ENCODE measurements at regions not wholly inside any gene's neighbourhood (a gene's known extent, or its start where the extent isn't known, plus 50 kb on each side); places are given as distances from the start of the nearest gene placed in this dataset.
A peak's percentile ranks its signal among the peaks of the same experiment; 100 is the strongest.
"Not testable (repeated sequence)": the region's sequence is repeated elsewhere in the genome, so short reads cannot be mapped to it uniquely, and the experiment has no call there.

DNA sequence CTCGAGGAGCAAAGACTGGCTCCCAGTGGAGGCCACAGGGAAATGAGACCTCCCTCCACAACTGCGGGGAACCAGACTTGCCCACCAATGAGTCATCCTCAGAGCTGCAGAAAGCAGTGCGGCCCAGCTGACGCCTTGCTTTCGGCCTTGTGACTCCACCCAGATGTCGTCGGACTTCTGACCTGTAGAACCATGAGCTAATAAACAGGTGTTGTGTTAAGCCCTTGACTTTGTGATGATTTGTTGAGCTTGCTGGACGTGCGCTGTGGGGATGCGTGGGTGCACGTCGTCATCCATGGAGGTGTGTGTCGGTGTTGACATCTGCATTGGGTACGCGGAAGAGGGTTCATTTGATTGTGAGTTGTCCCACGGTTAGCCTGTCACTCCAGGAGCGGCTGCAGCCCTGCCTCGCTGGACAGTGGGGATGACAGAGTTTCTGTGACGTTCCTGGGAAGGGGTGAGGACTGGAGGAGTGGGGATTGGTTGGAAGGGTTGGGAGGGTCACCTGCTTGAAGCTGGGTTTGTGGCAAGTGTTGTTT, 154.1 kb downstream of the SH3BP4 start:
- DNase-seq, result no peak

- DNase-seq, result peak; percentile 8
Observed at GRCh38 chr2:235106874-235107639, 155.2 kb downstream of the SH3BP4 start.

DNA sequence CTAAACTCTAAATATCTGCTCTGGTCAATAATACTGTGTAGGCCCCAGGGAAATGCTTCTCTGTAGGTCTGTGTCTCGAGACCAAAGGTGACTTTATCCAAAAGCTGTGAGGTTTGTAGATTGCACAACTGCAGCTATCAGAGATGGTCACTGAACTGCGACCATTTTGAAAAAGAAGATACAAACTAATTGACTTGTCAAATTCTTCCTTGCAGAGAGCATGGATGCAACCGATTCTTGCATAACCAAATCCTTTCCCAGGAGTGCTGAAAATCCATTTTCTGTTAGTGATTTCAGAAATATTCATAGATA, 155.8 kb downstream of the SH3BP4 start:
- DNase-seq, result no peak

GRCh38 chr2:235109561-235109960, 157.7 kb downstream of the SH3BP4 start:
- DNase-seq, result not testable (repeated sequence)

- no peak for DNase-seq
Observed at GRCh38 chr2:235112365-235112764, 160.5 kb downstream of the SH3BP4 start.

DNA sequence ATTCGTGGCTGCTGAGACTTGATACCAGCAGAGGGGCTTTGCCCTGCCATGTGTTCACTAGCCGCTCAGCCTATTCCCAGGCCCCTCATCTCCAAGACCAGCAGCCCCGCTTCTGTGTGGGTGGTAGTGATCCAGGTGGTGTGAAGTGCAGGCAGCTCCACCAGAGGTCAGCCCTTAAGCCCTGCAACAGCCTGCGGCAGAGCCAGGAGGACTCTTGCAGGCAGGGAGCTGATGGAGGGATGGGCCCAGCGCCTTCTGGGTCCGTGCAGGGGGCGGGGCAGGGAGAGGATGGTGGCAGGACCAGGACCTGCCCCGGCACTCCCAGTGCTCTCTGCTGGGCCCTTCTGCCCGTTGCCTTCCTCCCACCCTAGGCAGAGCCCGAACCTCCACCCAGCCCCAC, 162.0 kb downstream of the SH3BP4 start:
- no peak for DNase-seq

DNA sequence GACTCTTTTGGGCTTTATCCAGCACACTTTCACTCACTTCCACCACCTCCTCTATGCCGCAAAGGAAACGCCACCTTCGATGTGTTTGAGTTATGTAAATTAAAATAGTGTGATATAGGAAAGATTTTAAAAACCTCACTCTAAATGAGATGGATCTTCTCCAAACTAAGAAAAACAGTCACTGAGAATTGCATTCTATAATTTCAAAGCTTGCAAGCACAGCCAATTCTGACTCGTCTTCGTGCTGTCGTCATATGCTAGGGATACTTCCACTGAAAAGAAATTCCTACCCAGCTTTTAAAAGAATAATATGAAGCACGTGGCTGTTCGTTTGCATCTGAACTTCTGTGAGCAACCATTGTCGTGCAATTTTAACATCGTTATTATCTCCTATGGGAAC, 162.5 kb downstream of the SH3BP4 start:
- DNase-seq, result no peak

DNA sequence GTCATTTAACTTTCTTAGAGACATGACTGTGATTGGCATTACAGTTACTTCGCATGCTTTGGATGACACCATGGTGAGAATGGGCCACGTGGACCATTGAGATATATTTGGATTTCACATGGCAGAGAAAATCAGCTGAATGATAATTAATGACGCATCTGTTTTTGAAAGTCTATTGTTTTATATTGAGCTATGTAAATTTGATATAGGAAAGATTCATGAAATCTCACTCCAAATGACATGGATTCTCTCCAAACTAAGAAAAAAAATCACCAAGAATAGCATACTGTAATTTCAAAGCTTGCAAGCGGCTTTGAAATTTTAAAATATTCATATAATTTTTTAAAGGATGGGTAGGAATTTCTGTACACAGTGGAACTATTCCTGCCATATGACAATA, 163.7 kb downstream of the SH3BP4 start:
- DNase-seq, result no peak

DNA sequence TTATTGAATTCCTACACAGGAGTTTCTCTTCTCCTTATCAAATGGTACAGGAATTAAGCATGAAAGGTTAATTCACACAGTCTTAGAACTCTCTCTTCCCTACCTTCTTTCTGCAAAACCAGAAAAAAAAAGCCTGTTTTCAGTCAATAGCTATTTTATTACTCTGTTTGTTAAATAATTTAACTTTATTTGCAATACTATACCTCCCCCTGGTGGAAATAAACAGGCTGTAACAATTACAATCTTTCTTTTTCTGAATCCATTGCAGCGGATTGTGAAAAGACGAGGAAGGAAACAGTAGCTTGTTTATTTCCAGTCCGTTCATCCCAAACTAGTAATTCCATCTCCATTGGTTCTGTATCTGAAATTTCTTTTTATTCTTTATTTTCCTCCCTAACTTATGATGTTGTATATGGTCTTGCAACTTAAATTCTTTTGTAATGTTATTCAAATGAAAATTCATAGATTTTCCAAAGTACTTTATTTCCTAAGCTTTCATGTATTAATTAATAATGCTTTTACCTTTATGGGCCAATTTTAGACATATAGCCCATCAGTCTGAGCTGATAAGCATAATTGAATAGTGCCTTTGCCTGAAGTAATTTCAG, 165.2 kb downstream of the SH3BP4 start:
- peak; percentile 32 for DNase-seq

- no peak for DNase-seq
Observed at GRCh38 chr2:235126768-235127167, 175.0 kb downstream of the SH3BP4 start.

DNA sequence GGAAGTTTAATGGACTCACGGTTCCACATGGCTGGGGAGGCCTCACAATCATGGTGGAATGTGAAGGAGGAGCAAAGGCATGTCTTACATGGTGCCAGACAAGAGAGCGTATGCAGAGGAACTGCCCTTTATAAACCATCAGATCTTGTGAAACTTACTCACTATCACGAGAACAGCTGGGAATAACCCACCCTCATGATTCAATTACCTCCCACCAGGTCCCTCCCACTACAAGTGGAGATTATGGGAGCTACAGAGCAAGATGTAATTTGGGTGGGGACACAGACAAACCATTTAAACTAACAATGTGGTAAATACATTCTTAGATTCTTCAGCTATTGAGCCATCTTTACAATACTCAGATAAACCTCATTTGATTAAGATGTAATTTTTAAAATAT, 176.1 kb downstream of the SH3BP4 start:
- no peak for DNase-seq

- no peak for DNase-seq
Observed at GRCh38 chr2:235129850-235130249, 178.0 kb downstream of the SH3BP4 start.

GRCh38 chr2:235131334-235132305, 179.8 kb downstream of the SH3BP4 start:
- DNase-seq, result no peak

DNA sequence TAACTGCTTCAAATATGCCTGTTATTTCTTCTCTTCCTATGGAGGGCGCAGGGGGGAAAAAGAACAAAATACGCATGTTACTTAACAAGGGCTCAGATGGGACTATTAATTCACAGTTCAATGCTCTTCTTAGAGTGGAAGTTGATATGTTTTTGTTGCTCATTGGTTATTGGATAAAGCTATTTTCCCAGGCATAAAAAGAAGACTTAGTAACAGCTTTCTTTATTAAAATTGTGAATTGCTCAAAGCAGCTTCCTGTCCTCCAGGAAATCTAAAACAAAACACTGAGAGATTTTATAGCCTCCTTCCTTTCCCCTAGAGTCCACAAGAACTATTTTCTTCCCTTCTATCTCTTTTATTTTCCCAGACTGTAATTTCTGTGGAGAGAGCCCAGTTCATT, 180.8 kb downstream of the SH3BP4 start:
- DNase-seq, result no peak

DNA sequence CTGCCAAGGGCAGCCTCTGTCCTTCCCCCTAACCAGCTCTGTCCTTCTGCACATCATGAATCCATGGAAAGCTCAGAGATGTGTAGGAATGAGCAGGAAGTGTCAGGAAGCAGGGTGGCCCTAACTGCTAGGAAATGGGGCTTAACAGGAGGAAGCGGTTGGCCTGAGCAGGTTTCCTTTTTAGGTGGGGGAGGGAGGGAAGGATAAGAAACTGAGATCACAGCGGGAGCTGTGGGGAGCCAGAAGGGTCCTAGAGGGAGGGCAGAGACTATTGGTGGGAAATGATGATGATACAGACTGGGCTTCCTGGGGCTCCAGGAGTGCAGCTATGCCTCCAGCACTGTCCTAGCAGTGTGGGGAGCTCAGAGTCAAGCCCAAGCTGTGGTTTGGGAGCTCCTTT, 182.0 kb downstream of the SH3BP4 start:
- no peak for DNase-seq

DNA sequence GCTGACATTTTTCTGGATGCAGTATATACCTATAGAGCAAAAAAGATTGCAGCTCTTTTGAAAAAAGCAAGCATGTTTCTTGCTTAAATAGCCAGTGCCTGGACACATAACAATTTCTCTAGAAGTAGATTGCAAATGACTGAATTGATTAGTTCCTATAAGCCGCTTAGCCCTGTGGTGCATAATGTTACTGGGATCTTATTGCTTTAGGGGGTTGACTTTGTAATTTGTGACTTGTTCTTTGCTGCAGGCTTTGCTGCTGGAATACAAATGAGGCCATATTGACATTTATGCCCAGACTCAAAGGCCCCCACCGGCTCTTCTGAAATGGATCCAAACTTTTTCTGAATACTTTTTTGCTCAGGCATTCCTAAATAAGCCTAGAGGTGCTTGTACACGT, 182.6 kb downstream of the SH3BP4 start:
- DNase-seq, result no peak

DNA sequence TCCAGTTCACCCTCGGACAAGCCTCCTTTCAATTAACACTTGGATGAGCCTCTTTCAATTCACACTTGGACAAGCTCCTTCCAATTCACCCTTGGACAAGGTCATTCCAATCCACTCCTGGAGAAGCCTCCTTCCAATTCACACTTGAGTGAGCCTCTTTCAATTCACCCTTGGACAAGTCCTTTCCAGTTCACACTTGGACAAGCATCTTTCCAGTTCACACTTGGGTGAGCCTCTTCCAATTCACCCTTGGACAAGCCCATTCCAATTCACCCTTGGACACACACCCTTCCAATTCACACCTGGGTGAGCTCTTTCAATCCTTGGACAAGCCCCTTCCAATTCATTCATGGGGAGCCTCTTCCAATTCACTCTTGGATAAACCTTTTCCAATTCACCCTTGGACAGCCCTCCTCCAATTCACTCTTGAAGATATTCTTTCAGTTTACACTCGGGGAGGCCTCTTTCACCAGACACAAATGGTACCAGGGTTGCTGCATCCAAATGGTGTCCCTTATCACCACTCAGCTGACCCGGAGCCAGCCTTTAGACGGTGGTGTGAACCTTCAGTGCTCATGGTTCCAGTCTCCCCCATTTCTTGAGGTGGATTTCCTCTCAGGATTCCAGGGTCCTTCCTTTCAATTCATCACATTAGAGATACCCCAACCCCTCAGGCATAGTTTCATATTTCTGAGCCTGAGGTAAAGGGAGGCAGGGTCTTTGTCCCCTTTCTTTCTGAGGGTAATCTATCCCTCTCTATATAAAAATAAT, 183.6 kb downstream of the SH3BP4 start:
- DNase-seq, result no peak

DNA sequence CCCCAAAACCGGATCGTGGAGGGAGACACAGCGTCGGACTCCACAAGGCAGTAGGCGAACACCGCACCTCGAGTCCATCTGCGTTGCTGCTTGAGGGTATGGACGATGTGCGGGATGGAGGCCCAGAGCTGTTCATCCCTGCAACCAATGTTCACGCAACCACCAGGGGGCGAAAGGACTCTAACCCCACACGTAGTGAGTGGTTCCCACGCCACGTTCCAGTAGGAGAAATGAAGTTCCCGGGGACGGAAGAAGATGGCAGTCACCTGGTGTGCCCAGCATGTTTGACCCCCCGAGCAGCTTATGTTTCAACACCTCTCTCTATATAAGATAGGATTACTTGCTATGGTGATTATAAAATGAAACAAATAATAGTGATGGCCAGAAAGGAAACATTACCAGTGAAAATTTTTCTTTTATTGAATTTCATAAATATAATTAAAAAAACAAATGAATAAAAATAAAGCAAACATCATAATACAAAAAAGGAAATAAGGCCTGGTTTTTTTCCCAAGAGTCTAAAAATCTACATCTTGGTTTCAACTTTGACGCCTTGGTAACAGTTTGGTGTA, 184.3 kb downstream of the SH3BP4 start:
- peak; percentile 44 for DNase-seq

GRCh38 chr2:235138339-235138738, 186.5 kb downstream of the SH3BP4 start:
- no peak for DNase-seq

DNA sequence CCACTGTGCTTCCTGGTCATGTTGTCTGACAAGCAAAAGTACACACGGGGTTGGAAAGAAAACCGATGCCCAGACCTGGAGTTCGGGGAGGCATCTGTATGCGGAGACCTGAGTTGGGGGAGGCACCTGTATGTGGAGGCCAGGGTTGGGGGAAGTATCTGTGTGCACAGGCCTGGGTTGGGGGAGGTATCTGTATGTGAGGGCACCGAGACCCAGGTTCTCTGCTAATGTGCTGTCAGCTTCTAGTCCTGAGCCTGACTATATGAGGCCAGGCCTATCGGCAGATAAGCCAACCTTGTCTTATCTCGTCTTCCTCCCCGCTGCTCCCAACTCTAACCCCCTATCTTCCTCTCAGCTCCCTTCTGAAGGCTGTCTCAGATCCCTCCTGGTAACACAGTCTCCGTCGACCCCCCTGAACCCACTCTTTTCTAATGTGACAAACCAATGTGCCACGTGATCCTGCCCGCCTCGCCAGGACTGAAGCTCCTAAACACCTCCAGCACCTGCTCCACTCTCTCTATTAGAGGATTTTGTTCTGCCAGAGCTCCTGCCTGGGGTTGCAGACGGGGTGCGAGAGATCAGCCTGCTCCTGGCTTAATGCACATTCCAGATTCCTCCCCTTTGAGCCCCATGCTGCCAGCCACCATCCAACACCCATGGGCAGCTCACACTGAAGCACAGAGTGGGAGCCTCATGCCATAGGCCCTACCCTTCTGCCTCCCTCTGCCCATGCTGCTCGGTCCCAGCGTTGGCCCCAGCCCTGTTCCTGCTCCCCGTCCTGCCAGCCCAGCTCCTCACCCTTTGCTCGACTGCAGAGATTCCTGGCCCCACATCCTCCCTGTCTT, 188.4 kb downstream of the SH3BP4 start:
- no peak for DNase-seq

GRCh38 chr2:235140801-235141081, 188.9 kb downstream of the SH3BP4 start:
- no peak for DNase-seq

Measured in activated CD4-positive, alpha-beta T cell treated with anti-CD3 and anti-CD28 coated beads, Interleukin-2, amount 50 U/mL, for 16 hours (primary cell).